Lung (tissue), 11 donors: ENCODE measurements at regions not wholly inside any gene's neighbourhood (a gene's known extent, or its start where the extent isn't known, plus 50 kb on each side); places are given as distances from the start of the nearest gene placed in this dataset.
A peak's percentile ranks its signal among the peaks of the same experiment; 100 is the strongest.

Source experiments
- ATAC-seq: fragments of 200-7000 bp; cut with Tn5 transposase; one replicate; pipeline ENCODE4 v1.9.1; 2020; ENCODE audit warnings: moderate number of reproducible peaks; ENCODE audit not compliant: insufficient read depth, low FRiP score
- DNase-seq, 3 donors: peaks; one replicate each; pipeline ENCODE4 v3.0.0-alpha.2; 2013 to 2017
- H3K27ac ChIP-seq, 2 donors: one replicate each; pipeline ENCODE4 v1.5.1; 2013; ENCODE audit warnings: mild to moderate bottlenecking in 2 of 2, moderate library complexity in 2 of 2, control low read depth in 1 of 2, inconsistent platforms in 1 of 2, low read depth in 1 of 2, low read length in 1 of 2
- H3K27me3 ChIP-seq, 3 donors: one replicate each; pipeline ENCODE4 v1.5.1; 2013; ENCODE audit warnings: low read length in 2 of 3; ENCODE audit not compliant: control insufficient read depth in 3 of 3, insufficient read depth in 3 of 3
- H3K36me3 ChIP-seq, 4 donors: one replicate each; pipeline ENCODE4 v1.5.1; 2013; ENCODE audit warnings: low read length in 4 of 4, mild to moderate bottlenecking in 1 of 4, moderate library complexity in 1 of 4; ENCODE audit not compliant: control insufficient read depth in 4 of 4, insufficient read depth in 4 of 4
- H3K4me1 ChIP-seq, 5 donors: one replicate each; pipeline ENCODE4 v1.5.1; 2013; ENCODE audit warnings: low read length in 5 of 5, mild to moderate bottlenecking in 2 of 5, moderate library complexity in 1 of 5; ENCODE audit not compliant: control insufficient read depth in 5 of 5, insufficient read depth in 5 of 5
- H3K4me3 ChIP-seq: one replicate; pipeline ENCODE4 v1.5.1; 2013; ENCODE audit warnings: mild to moderate bottlenecking, control low read depth, moderate library complexity
- H3K9ac ChIP-seq, 2 donors: one replicate each; pipeline ENCODE4 v1.5.1; 2013; ENCODE audit warnings: low read length in 2 of 2, control low read depth in 1 of 2; ENCODE audit not compliant: insufficient read depth in 1 of 2
- H3K9me3 ChIP-seq, 4 donors: one replicate each; pipeline ENCODE4 v1.5.1; 2013; ENCODE audit warnings: low read length in 3 of 4, mild to moderate bottlenecking in 1 of 4, moderate library complexity in 1 of 4; ENCODE audit not compliant: control insufficient read depth in 4 of 4, insufficient read depth in 3 of 4
- WGBS, 2 donors: extraction: QIAGEN DNeasy Blood & Tissue Kit; methylation state at CpG; one replicate each; pipeline ENCODE4 v1.1.7; 2013; 5-methylcytosine and 5-hydroxymethylcytosine counted together
- TF ChIP-seq, protein P1 (sequence below): IDR thresholded peaks from 2 replicates; pipeline ENCODE4 v1.5.1; 2012; ENCODE audit warnings: mild to moderate bottlenecking; ENCODE audit errors: control extremely low read depth, extremely low read depth
- donor health status: control.
- donor health status: control.
- donor health status: Bipolar disorder and iron deficiency.
- donor health status: healthy.
- donor health status: DM: yes; HTN: yes; CAD: no.

DNA sequence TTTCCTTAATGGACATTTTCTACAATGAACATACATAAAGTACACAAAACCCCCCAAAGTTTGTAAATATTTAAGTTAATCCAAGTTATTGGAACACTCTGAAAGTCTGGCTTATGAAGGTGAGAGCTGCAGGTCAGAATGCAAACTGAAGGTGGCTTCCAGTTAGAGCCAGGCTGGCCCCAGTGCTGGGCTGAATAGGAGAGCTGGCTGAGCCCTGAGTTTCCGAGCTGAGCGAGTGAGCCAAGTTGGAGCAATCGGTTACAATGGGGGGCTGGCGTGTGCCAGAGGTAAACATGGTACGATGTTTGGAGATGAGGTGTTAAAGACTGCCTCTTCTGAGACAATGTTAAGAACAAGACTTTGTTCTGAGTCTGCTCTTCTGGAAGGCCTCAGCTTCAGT lies 230.8 kb upstream of the MCTP2 start:
- TF ChIP-seq, protein P1, sequence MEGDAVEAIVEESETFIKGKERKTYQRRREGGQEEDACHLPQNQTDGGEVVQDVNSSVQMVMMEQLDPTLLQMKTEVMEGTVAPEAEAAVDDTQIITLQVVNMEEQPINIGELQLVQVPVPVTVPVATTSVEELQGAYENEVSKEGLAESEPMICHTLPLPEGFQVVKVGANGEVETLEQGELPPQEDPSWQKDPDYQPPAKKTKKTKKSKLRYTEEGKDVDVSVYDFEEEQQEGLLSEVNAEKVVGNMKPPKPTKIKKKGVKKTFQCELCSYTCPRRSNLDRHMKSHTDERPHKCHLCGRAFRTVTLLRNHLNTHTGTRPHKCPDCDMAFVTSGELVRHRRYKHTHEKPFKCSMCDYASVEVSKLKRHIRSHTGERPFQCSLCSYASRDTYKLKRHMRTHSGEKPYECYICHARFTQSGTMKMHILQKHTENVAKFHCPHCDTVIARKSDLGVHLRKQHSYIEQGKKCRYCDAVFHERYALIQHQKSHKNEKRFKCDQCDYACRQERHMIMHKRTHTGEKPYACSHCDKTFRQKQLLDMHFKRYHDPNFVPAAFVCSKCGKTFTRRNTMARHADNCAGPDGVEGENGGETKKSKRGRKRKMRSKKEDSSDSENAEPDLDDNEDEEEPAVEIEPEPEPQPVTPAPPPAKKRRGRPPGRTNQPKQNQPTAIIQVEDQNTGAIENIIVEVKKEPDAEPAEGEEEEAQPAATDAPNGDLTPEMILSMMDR = no peak
- no peak for DNase-seq
- WGBS, 2 donors = 83 to 88% methylated on average over 5 of the region's 5 CpGs

DNA sequence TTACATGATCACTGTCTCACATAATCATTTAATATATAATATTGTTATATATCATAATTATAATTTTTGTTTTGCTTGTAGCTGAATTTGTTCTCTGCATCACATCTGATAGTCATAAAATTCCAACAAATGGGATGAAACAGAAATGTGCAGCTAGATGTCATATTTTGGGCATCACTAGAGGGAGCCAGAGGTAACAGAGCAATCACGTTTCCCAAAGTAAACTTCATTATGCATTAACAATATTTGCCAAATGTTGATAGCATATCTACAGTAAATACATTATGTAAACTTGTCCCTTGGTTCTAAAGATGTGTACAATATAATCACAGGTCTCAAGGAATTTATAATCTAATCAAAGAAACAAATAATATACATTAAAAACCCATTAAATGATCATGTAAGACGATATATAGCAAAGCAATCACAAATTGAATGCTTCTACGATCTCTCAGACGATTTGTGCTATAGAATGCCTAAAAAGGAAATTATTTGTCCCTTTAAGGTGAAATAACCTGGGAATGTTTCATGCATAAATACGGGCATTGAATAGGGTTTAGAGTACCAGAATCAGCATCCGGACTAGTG lies 234.2 kb upstream of the MCTP2 start:
- Histone ChIP-seq H3K9me3 (no peaks in the 10 kb centered on the region), H3K9ac (no peak overlapping the region), H3K27ac (no peak overlapping the region), H3K4me1 (peaks cover 0 to 9% (median 2%) of the 10 kb centered on the region in 5 donors), H3K4me3 (no peak overlapping the region), H3K27me3 (peaks cover 0 to 1% (median 0%) of the 10 kb centered on the region in 3 donors), H3K36me3 (no peaks in the 10 kb centered on the region)
- TF ChIP-seq, protein P1 = peak; percentile 32
- peak in 2 of 3 donors; percentile 29 to 45 for DNase-seq
- WGBS, 2 donors = 60 to 63% methylated on average over 6 of the region's 6 CpGs
- ATAC-seq = no peak

More for the DNA sequence above, 230.8 kb upstream of the MCTP2 start:
- no peaks in the 10 kb centered on the region for H3K27me3 ChIP-seq
- no peak overlapping the region for H3K4me3 ChIP-seq
- peaks cover 0 to 9% (median 2%) of the 10 kb centered on the region in 5 donors for H3K4me1 ChIP-seq
- H3K27ac ChIP-seq = no peak overlapping the region
- H3K9me3 ChIP-seq = no peaks in the 10 kb centered on the region
- no peak for ATAC-seq
- H3K9ac ChIP-seq = no peak overlapping the region
- H3K36me3 ChIP-seq = no peaks in the 10 kb centered on the region

DNA sequence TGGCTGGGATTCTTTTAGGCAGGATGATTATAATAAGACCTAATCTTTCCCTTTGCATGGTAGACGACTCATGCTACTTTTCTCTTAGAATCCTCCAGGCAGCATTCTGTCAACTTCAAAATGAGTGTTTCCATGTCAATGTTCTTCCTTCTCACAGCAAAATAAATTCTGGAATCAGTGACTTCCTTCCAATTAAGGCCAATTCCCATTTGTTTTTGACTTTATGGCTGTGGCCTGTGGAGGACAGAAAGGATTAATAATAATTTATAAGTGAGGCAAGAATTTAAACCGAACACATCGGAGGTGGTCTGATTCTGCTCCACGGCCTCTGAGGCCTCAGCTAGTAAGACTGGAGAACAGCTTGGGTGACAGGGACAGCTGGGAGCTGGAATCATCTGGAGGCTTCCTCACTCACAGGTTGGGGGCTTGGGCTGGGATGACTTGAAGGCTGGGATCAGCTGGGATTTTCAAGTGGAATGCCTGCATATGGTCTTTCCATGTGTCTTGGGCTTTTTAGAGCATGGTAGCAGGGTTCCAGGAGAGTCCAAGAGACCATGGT lies 241.8 kb upstream of the MCTP2 start:
- H3K27me3 ChIP-seq = peaks cover 0 to 2% (median 0%) of the 10 kb centered on the region in 3 donors
- H3K4me1 ChIP-seq = peaks cover 0 to 8% (median 0%) of the 10 kb centered on the region in 5 donors
- 73 to 85% methylated on average over 4 of the region's 4 CpGs for WGBS, 2 donors
- H3K9ac ChIP-seq = no peak overlapping the region
- no peak for DNase-seq
- no peaks in the 10 kb centered on the region for H3K36me3 ChIP-seq
- no peak overlapping the region for H3K27ac ChIP-seq
- no peak overlapping the region for H3K4me3 ChIP-seq
- TF ChIP-seq, protein P1 = no peak
- ATAC-seq = no peak
- no peaks in the 10 kb centered on the region for H3K9me3 ChIP-seq

DNA sequence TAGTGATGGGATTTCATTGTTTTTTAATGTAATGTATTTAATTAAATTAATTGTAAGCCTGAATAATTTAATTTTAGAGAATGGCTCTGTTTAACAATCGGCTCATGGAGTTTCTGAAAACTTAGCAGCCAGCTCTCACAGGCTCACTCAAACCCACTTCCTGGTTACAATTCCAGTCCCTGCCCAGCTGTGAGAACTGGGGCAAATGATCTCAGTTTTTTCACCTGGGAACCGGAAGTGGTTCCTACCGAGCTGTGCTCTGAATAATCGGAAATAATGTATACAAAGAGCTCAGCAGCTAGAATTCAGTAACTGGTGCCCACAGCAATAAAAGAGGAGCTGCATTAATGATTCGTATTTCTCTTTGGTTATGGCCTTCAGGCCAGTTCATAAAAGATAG lies 244.3 kb upstream of the MCTP2 start:
- Histone ChIP-seq H3K27ac (no peak overlapping the region), H3K27me3 (no peaks in the 10 kb centered on the region), H3K4me1 (peaks cover 0 to 28% (median 14%) of the 10 kb centered on the region in 5 donors), H3K9ac (no peak overlapping the region), H3K36me3 (no peaks in the 10 kb centered on the region), H3K9me3 (no peaks in the 10 kb centered on the region), H3K4me3 (no peak overlapping the region)
- no peak for DNase-seq
- ATAC-seq = no peak
- TF ChIP-seq, protein P1 = no peak
- 33 to 46% methylated on average over 5 of the region's 5 CpGs for WGBS, 2 donors
